CD4-positive, alpha-beta T cell treated with Interleukin-15 for 4 hours (primary cell): ENCODE measurements at regions not wholly inside any gene's neighbourhood (a gene's known extent, or its start where the extent isn't known, plus 50 kb on each side); places are given as distances from the start of the nearest gene placed in this dataset.

Source experiments
- DNase-seq: peaks from one replicate; pipeline ENCODE4 v3.0.0-alpha.2; 2020; ENCODE audit warnings: low spot score

- no peak for DNase-seq
These were observed 293.7 kb upstream of the ACVR2A start for GRCh38 chr2:147550995-147551731.

- no peak for DNase-seq
These were observed 295.8 kb upstream of the ACVR2A start for GRCh38 chr2:147549054-147549453.

GRCh38 chr2:147548451-147548850 lies 296.4 kb upstream of the ACVR2A start:
- no peak for DNase-seq

GRCh38 chr2:147547440-147547839 lies 297.4 kb upstream of the ACVR2A start:
- no peak for DNase-seq

GRCh38 chr2:147546109-147546508 lies 298.7 kb upstream of the ACVR2A start:
- DNase-seq: no peak

GRCh38 chr2:147543056-147543455 lies 301.8 kb upstream of the ACVR2A start:
- no peak for DNase-seq

GRCh38 chr2:147542351-147542750 lies 302.5 kb upstream of the ACVR2A start:
- no peak for DNase-seq

- DNase-seq: no peak
These were observed 303.5 kb upstream of the ACVR2A start for GRCh38 chr2:147541314-147541713.

- DNase-seq: no peak
These were observed 306.0 kb upstream of the ACVR2A start for GRCh38 chr2:147538821-147539220.

GRCh38 chr2:147538088-147538487 lies 306.7 kb upstream of the ACVR2A start:
- no peak for DNase-seq

- DNase-seq: no peak
These were observed 313.6 kb upstream of the ACVR2A start for GRCh38 chr2:147531269-147531668.

- DNase-seq: no peak
These were observed 314.8 kb upstream of the ACVR2A start for GRCh38 chr2:147530033-147530432.

GRCh38 chr2:147525819-147526489 lies 318.9 kb upstream of the ACVR2A start:
- no peak for DNase-seq

- DNase-seq: no peak
These were observed 319.9 kb upstream of the ACVR2A start for GRCh38 chr2:147524912-147525311.

GRCh38 chr2:147523415-147523814 lies 321.4 kb upstream of the ACVR2A start:
- no peak for DNase-seq

GRCh38 chr2:147521936-147522335 lies 322.9 kb upstream of the ACVR2A start:
- no peak for DNase-seq

- no peak for DNase-seq
These were observed 324.0 kb upstream of the ACVR2A start for GRCh38 chr2:147520817-147521216.

GRCh38 chr2:147519178-147519577 lies 325.7 kb upstream of the ACVR2A start:
- no peak for DNase-seq

- DNase-seq: no peak
These were observed 329.6 kb upstream of the ACVR2A start for GRCh38 chr2:147515213-147515612.

GRCh38 chr2:147512206-147512605 lies 332.6 kb upstream of the ACVR2A start:
- no peak for DNase-seq

GRCh38 chr2:147511491-147511948 lies 333.3 kb upstream of the ACVR2A start:
- DNase-seq: no peak

GRCh38 chr2:147509821-147510220 lies 335.0 kb upstream of the ACVR2A start:
- no peak for DNase-seq

- no peak for DNase-seq
These were observed 337.9 kb upstream of the ACVR2A start for GRCh38 chr2:147506889-147507288.
